CD4-positive, CD25-positive, alpha-beta regulatory T cell (primary cell): ENCODE measurements at regions not wholly inside any gene's neighbourhood (a gene's known extent, or its start where the extent isn't known, plus 50 kb on each side); places are given as distances from the start of the nearest gene placed in this dataset.

Experiments used
- ATAC-seq, 2 donors: fragments of 150-1000 bp; cut with Tn5 transposase; one replicate each; pipeline ENCODE4 v1.10.0; 2021; ENCODE audit warnings: low read depth in 2 of 2, moderate number of reproducible peaks in 2 of 2, moderate library complexity in 1 of 2
- DNase-seq, 3 donors: peaks; one replicate each; pipeline versions ENCODE4 v3.0.0 to v3.0.0-alpha.2; 2012 to 2022; ENCODE audit warnings: mixed read lengths in 1 of 3
- H3K27ac ChIP-seq: one replicate; pipeline ENCODE4 v1.7.0; 2013; ENCODE audit warnings: mild to moderate bottlenecking, low read length; ENCODE audit not compliant: insufficient read depth, poor library complexity, severe bottlenecking
- H3K27me3 ChIP-seq: one replicate; pipeline ENCODE4 v1.7.0; 2013; ENCODE audit warnings: low read length; ENCODE audit not compliant: control insufficient read depth, insufficient read depth
- H3K36me3 ChIP-seq: one replicate; pipeline ENCODE4 v1.7.0; 2013; ENCODE audit warnings: mild to moderate bottlenecking, low read length, moderate library complexity; ENCODE audit not compliant: control insufficient read depth, insufficient read depth
- H3K4me1 ChIP-seq: 2 replicates; pipeline ENCODE4 v1.7.0; 2013; ENCODE audit warnings: mild to moderate bottlenecking, low read length; ENCODE audit not compliant: insufficient read depth, control insufficient read depth, poor library complexity, severe bottlenecking
- H3K4me3 ChIP-seq: one replicate; pipeline ENCODE4 v1.7.0; 2013; ENCODE audit warnings: low read depth, mild to moderate bottlenecking, low read length, moderate library complexity
- H3K9me3 ChIP-seq, 2 experiments: 1 replicate in 1 of 2; 2 replicates in 1 of 2; pipeline ENCODE4 v1.7.0; 2013; ENCODE audit warnings: low read length in 2 of 2, mild to moderate bottlenecking in 1 of 2, moderate library complexity in 1 of 2; ENCODE audit not compliant: control insufficient read depth in 2 of 2
- H3K27ac Mint-ChIP-seq, 3 donors: one replicate each; pipeline ENCODE4 v1.8.0; 2020 to 2022; ENCODE audit warnings: mild to moderate bottlenecking in 3 of 3, mixed read lengths in 3 of 3, moderate library complexity in 2 of 3
- H3K27me3 Mint-ChIP-seq: one replicate; pipeline ENCODE4 v1.8.0; 2022; ENCODE audit warnings: mild to moderate bottlenecking, mixed read lengths
- H3K36me3 Mint-ChIP-seq: one replicate; pipeline ENCODE4 v1.8.0; 2020; ENCODE audit warnings: mixed read lengths
- H3K4me1 Mint-ChIP-seq, 4 donors: one replicate each; pipeline ENCODE4 v1.8.0; 2020 to 2022; ENCODE audit warnings: mixed read lengths in 4 of 4, mild to moderate bottlenecking in 1 of 4
- H3K4me3 Mint-ChIP-seq, 4 donors: one replicate each; pipeline ENCODE4 v1.8.0; 2020 to 2022; ENCODE audit warnings: mild to moderate bottlenecking in 4 of 4, mixed read lengths in 4 of 4, moderate library complexity in 3 of 4
- H3K9me3 Mint-ChIP-seq, 7 donors: one replicate each; pipeline ENCODE4 v1.8.0; 2020 to 2022; ENCODE audit warnings: mixed read lengths in 7 of 7, mild to moderate bottlenecking in 3 of 7, moderate library complexity in 2 of 7

DNA sequence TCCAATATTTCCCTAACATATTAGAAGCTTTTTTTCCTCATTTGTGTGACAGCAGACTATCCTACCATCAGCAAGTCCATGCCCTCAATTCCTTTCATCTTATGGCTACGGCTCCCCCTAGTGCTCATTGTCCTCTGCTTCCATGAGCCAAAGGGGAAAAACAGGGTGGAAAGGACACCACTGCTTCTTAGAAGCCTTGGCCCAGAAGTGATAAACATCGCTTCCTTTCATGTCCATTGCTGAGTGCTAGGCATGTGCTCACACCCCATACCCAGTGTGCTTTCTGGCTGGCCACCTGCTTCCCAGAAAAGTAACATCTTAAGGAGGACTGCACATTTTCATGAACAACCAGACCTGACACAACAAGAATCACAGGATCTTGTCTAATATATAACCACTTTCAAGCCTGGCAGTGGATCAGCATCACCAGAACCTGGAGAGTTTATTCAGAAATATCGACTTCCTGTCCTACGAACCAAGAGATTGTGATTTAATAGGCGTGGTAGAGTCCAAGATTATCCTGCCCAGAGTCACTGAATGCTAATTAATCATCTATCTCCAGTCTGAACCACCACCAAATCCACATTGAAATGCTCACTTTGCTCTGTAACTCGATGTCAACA is 650.5 kb upstream of the SORCS1 start:
- ATAC-seq, result no peak
- Histone ChIP-seq H3K27ac (no peak overlapping the region), H3K4me1 (no peaks in the 10 kb centered on the region), H3K4me3 (no peak overlapping the region), H3K9me3 (no peaks in the 10 kb centered on the region), H3K27me3 (no peaks in the 10 kb centered on the region), H3K36me3 (no peaks in the 10 kb centered on the region)
- DNase-seq, result no peak
- Mint-ChIP-seq H3K27ac (peak overlapping the region in 1 of 3 donors; percentile 24), H3K36me3 (no peaks in the 10 kb centered on the region), H3K4me1 (no peaks in the 10 kb centered on the region), H3K27me3 (no peaks in the 10 kb centered on the region), H3K9me3 (peaks cover 3 to 26% (median 12%) of the 10 kb centered on the region in 7 donors), H3K4me3 (no peak overlapping the region)

DNA sequence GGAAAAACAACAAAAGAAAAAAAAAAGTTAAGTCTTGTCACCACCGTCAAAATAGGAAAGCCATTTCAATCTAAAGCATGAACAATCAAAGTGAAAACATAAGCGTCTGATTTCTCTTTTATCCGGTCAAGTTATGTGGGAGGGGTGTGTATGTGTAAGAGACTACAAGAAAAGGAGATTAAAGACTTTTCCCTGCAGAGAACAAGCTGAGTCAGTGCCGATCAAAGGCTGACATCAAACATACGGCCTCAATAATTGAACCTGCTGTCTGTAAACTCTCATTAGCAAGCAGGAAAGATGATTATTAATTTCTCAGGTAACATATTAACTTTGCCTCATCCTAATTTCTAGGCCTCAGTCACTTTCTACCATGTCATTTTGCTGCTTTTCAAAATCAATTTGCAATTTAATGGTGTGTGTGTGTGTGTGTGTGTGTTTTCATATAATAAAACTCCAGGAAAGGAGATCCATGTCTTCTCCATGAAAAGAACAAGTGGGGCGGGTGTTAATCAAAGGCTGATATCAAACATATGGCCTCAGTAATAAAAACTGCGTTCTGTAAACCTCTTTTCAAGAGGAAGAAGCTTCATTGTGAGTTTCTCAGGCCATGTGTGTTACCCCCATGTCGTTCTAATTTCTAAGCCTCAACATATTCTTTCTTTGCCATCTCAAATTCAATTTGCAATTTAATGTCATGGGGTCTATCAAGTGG is 649.1 kb upstream of the SORCS1 start:
- ATAC-seq (no peak), DNase-seq (no peak)
- Histone ChIP-seq H3K27ac (no peak overlapping the region), H3K4me1 (no peaks in the 10 kb centered on the region), H3K27me3 (no peaks in the 10 kb centered on the region), H3K4me3 (no peak overlapping the region), H3K36me3 (no peaks in the 10 kb centered on the region), H3K9me3 (no peaks in the 10 kb centered on the region)
- Mint-ChIP-seq H3K36me3 (no peaks in the 10 kb centered on the region), H3K4me1 (no peaks in the 10 kb centered on the region), H3K27ac (no peak overlapping the region), H3K27me3 (no peaks in the 10 kb centered on the region), H3K4me3 (no peak overlapping the region), H3K9me3 (peaks cover 0 to 20% (median 9%) of the 10 kb centered on the region in 7 donors)

DNA sequence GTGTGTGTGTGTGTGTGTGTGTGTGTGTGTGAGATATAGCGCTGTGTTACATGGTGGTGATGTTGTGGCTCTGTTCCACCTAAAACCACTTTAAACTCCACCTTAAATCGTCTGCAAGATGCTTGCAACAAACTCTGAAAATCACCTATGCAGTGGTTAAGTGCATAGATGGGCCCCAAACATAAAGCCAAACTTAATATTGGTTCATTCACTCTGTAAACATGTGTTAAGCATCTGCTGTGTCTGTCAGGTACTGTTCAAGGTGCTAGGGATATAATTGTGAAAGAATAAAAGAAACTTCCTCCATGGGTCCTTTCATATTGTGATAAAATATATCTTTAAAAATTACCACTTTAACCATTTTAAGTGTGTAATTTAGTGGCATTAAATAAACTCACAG is 645.4 kb upstream of the SORCS1 start:
- H3K27ac ChIP-seq, result no peak overlapping the region
- ATAC-seq, result no peak
- no peaks in the 10 kb centered on the region for H3K9me3 ChIP-seq
- no peaks in the 10 kb centered on the region for H3K27me3 ChIP-seq
- no peak overlapping the region for H3K4me3 Mint-ChIP-seq
- H3K27ac Mint-ChIP-seq, result no peak overlapping the region
- peaks cover 2 to 15% (median 8%) of the 10 kb centered on the region in 7 donors for H3K9me3 Mint-ChIP-seq
- no peaks in the 10 kb centered on the region for H3K36me3 ChIP-seq
- no peak overlapping the region for H3K4me3 ChIP-seq
- H3K4me1 ChIP-seq, result no peaks in the 10 kb centered on the region
- DNase-seq, result no peak
- H3K36me3 Mint-ChIP-seq, result no peaks in the 10 kb centered on the region
- H3K4me1 Mint-ChIP-seq, result no peaks in the 10 kb centered on the region
- no peaks in the 10 kb centered on the region for H3K27me3 Mint-ChIP-seq

DNA sequence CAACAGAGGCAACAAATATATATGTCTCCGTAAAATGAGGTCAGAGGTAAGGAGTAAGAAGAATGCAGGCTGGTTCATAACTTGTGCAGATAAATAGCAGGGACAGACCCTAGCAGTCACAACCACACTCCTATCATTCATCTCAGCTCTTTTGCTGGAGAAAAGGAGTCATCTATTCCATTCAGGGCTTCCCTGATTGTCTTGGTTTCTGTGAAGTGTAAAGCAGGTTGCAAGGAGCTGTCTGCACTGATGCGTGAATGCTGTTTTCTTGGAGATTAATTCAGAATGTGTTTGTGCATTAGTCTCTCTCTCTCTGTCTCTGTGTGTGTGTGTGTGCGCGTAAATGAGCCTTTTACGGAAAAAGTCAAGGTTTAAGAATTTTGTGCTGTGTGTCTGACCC is 643.3 kb upstream of the SORCS1 start:
- Mint-ChIP-seq H3K4me1 (no peaks in the 10 kb centered on the region), H3K4me3 (no peak overlapping the region), H3K9me3 (peaks cover 2 to 18% (median 8%) of the 10 kb centered on the region in 7 donors), H3K27me3 (no peaks in the 10 kb centered on the region), H3K36me3 (no peaks in the 10 kb centered on the region), H3K27ac (no peak overlapping the region)
- Histone ChIP-seq H3K4me3 (no peak overlapping the region), H3K9me3 (no peaks in the 10 kb centered on the region), H3K27ac (no peak overlapping the region), H3K36me3 (no peaks in the 10 kb centered on the region), H3K27me3 (no peaks in the 10 kb centered on the region), H3K4me1 (no peaks in the 10 kb centered on the region)
- ATAC-seq (no peak), DNase-seq (no peak)

DNA sequence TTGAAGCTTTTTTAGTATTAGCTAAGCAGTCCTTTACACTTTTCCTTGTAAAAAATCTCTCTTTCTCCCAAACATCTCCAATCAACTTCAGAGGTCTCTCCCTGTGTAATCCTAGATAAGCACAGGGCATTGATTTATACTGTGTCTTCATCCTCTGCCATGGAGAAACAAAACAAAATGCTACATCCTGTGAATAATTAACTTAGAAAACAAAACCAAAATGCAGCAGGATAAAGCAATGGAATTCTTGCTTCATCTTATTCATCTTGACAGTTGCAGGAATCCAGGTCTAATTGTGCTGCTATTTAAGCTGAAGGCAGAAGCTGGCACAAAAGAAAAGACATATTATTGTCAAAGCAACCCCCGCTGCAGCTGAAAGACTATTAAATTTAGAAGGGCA is 641.5 kb upstream of the SORCS1 start:
- no peak overlapping the region for H3K4me3 Mint-ChIP-seq
- no peak overlapping the region for H3K27ac Mint-ChIP-seq
- H3K36me3 Mint-ChIP-seq, result no peaks in the 10 kb centered on the region
- ATAC-seq (no peak), DNase-seq (no peak)
- H3K9me3 ChIP-seq, result peaks cover 0 to 2% of the 10 kb centered on the region in 2 experiments
- no peaks in the 10 kb centered on the region for H3K27me3 ChIP-seq
- no peak overlapping the region for H3K4me3 ChIP-seq
- peaks cover 4 to 22% (median 8%) of the 10 kb centered on the region in 7 donors for H3K9me3 Mint-ChIP-seq
- H3K27ac ChIP-seq, result no peak overlapping the region
- no peaks in the 10 kb centered on the region for H3K27me3 Mint-ChIP-seq
- H3K4me1 ChIP-seq, result no peaks in the 10 kb centered on the region
- no peaks in the 10 kb centered on the region for H3K36me3 ChIP-seq
- no peaks in the 10 kb centered on the region for H3K4me1 Mint-ChIP-seq

DNA sequence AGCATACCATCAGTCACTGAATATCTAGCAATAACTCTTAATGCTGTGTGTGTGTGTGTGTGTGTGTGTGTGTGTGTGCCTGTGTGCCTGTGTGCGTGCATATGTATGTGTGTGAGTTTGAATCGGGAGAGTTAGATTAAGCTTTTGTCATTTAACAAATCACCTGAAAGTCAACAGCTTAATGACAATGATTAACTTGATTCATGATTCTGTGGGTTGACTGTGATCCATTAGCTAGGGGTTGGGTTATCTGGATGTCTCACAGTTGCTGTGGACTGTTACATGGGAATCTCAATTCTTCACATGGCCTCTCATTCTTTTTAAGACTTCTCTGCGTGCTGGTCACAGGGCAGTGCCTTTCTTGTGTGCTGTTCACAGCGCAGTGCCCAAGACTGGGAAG is 639.0 kb upstream of the SORCS1 start:
- ATAC-seq (no peak), DNase-seq (no peak)
- Mint-ChIP-seq H3K27me3 (no peaks in the 10 kb centered on the region), H3K4me3 (no peak overlapping the region), H3K9me3 (peaks cover 0 to 16% (median 3%) of the 10 kb centered on the region in 7 donors), H3K36me3 (no peaks in the 10 kb centered on the region), H3K4me1 (no peaks in the 10 kb centered on the region), H3K27ac (no peak overlapping the region)
- Histone ChIP-seq H3K9me3 (peaks cover 0 to 2% of the 10 kb centered on the region in 2 experiments), H3K4me1 (no peaks in the 10 kb centered on the region), H3K27ac (no peak overlapping the region), H3K36me3 (no peaks in the 10 kb centered on the region), H3K27me3 (no peaks in the 10 kb centered on the region), H3K4me3 (no peak overlapping the region)

DNA sequence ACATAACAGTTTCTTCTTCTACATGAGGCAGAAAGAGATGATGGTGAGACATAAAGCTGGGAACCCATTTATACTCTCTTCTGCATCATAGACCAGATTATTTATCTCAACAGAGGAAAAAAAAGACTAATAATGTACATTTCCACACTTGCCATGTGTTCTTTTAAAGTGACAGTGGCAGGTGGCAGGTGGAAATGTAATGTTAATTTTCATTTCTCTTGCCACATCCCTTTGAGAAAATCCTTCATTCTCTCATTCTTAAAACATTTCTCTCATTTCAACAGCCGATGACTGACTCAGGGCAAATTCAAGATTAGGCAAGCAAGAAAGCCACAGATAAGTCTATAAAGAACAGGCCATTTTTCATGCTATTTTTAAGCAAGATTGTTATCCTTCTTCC is 635.6 kb upstream of the SORCS1 start:
- H3K27me3 ChIP-seq, result no peaks in the 10 kb centered on the region
- no peak overlapping the region for H3K4me3 ChIP-seq
- peaks cover 0 to 2% of the 10 kb centered on the region in 2 experiments for H3K9me3 ChIP-seq
- Mint-ChIP-seq H3K4me1 (no peaks in the 10 kb centered on the region), H3K27ac (no peak overlapping the region), H3K36me3 (no peaks in the 10 kb centered on the region), H3K27me3 (no peaks in the 10 kb centered on the region), H3K9me3 (peaks cover 2 to 20% (median 5%) of the 10 kb centered on the region in 7 donors), H3K4me3 (no peak overlapping the region)
- H3K36me3 ChIP-seq, result no peaks in the 10 kb centered on the region
- DNase-seq (no peak), ATAC-seq (no peak)
- no peak overlapping the region for H3K27ac ChIP-seq
- H3K4me1 ChIP-seq, result no peaks in the 10 kb centered on the region

DNA sequence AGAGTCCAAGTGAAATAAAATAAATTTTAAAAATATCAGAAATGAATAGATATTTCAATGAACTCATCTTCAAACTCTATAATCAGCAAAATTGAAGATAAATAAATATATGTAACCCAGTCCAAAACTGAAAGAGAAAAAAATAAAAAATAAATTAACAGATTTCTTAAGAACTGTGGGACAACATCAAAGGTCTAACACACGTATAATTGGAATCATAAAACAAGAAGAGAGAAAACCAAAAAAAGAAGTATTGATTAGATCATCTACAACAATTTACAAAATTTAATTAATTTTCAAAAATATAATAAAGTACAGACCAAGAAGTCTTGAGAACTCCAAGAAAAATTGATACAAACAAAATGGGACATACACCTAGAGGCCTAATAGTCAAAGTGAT is 625.8 kb upstream of the SORCS1 start:
- H3K27ac Mint-ChIP-seq, result no peak overlapping the region
- no peak for ATAC-seq

More for the DNA sequence above, 625.8 kb upstream of the SORCS1 start:
- Mint-ChIP-seq H3K4me1 (no peaks in the 10 kb centered on the region), H3K9me3 (peaks cover 0 to 16% (median 3%) of the 10 kb centered on the region in 7 donors), H3K4me3 (no peak overlapping the region), H3K27me3 (no peaks in the 10 kb centered on the region), H3K36me3 (no peaks in the 10 kb centered on the region)
- no peak for DNase-seq
- no peaks in the 10 kb centered on the region for H3K36me3 ChIP-seq
- no peak overlapping the region for H3K27ac ChIP-seq
- no peaks in the 10 kb centered on the region for H3K27me3 ChIP-seq
- H3K4me3 ChIP-seq, result no peak overlapping the region
- H3K9me3 ChIP-seq, result peaks cover 1 to 10% of the 10 kb centered on the region in 2 experiments
- H3K4me1 ChIP-seq, result no peaks in the 10 kb centered on the region
